GM21717 (cell line): ENCODE measurements at regions not wholly inside any gene's neighbourhood (a gene's known extent, or its start where the extent isn't known, plus 50 kb on each side); places are given as distances from the start of the nearest gene placed in this dataset.

Experiments used
- ATAC-seq: cut with Tn5 transposase; IDR thresholded peaks from one replicate; pipeline ENCODE4 v1.9.1; 2021; ENCODE audit warnings: mild to moderate bottlenecking, moderate library complexity; ENCODE audit not compliant: unreplicated experiment

DNA sequence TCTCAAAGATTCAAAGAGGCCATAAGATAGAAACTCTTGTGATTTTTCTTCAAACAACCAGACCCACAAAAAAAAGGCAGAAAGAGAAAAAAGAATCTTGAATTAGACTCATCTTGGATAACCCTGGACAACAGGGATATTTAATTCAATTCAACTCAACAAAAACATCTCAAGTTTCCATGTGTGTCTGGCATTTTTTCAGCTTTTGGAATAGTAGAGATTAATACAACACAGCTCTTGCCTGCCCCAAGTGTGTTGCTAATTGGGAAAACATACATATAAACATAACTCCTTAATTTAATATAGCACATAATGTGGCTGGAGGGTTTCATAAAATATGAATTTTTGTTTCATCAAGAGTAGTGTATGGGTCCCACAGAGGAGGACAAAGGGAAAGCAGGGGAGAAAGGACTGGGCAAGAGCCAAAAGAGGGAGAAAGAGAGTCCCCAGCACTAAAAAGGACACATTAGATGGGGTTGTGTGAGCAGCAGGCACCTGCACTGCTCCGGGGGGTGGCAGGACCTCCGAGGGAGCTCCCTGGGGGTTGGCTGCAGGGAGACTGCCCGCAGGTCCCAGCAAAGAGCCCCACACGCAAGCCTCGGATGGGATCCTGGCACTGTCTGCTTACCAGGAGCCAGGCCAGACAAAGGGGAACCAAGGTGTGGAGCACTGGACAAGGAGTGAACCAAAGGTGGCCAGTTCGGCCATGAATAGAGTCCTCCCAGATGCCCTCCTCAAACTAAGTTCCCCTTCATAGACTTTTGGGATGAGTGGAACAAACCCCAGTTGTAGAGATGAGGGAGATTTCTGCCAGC, 65.6 kb upstream of the TMEM72 start:
- no peak for ATAC-seq

DNA sequence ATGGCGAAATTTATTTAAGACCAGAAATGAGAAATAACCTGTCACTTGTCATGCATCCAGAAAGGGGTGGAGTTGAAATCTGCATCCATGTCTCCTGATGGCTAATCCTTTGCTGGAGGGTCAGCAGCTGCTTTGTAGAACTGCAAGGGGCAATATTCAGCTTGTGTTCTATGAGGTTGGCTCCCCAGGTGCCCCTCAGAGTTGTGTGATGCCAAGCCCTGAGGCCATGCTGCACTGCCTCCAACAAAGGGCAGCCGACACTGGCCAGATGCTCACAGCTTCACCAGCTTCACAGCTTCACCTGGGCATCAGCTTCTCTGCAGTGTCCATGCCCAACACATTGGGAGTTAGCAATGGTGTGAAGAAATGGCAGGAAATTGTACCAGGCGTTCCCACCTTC, 64.0 kb upstream of the TMEM72 start:
- no peak for ATAC-seq

DNA sequence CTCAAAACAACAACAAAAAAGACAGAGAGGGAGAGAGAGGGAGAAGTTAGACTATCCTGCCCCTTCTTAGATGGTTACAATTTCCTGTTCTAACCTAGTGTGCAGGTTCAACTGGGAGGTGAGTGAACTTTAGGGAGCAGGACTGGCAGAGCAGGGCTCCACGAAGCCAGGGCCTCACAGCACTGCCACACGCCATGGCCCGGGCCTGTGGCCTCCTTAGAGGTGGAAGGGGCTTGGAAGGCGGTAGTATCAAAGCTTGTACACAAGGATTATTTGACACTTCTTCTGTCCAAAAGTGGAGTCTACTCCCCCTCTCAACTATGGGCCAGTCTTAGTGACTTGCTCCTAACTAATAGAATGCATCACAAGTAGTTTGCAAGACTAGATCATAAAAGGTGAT, 62.9 kb upstream of the TMEM72 start:
- ATAC-seq: no peak

DNA sequence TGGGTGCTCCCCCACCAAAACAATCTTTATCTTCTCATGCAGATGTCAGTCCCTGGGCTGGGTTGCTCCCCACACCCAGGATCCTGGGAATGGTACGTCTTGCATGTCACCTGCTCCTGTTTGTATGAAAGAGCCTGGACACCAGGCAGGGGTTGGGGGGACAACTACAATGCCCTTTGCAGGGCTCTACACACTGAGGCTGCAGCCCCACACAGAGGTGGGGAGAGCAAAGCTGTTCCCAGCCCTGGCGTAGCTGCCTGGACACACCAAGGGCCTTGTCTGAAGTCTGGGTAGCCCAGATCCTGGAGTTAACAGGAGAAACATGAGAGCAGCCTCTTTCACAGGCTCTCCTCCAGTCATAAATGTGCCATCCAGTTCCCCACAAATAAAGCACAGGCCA, 61.2 kb upstream of the TMEM72 start:
- ATAC-seq: no peak

DNA sequence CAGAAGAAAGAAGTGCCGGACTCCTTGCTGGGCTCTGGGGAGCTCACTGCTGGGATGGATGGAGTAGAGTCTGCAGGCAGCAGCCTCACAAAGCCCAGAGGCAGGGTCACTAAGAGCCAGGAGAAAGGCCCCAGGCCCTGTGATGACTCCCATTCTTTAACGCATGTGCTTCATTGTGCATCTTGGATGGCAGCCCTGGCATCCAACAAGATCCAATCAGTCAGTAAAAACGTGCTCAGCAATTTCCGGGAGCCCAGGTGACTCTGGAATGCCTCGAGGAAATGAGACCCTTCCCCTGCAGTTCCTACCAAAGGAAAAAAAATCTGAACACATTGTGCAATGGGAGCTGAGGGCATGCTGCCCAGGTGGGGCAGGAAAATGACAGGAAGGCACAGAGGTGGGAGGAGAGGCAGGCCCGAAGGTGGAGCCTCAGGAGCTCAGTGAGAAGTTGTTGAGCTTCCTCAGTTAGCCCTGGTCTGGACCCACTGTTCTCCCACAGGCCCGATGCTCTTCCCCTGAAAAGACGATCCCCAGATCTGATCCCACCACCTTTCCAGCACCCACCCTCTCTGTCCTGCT, 60.7 kb upstream of the TMEM72 start:
- no peak for ATAC-seq

DNA sequence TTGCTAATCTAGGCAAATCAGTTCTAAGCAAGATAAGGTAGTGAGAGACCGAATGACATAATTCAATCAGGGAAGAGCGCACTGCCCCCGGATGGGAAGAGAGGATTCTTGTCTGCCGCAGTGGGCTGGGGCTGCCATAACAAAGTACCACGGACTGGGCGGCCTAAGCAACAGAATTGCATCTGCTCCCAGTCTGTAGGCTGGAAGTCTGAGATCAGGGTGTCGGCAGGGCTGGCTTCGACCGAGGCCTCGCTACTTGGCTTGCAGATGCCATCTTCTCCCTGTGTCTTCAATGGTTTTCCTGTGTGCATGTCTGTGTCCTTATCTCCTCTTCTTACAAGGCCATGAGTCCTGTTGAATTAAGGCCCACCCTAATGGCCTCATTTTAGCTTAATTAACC, 59.7 kb upstream of the TMEM72 start:
- no peak for ATAC-seq

DNA sequence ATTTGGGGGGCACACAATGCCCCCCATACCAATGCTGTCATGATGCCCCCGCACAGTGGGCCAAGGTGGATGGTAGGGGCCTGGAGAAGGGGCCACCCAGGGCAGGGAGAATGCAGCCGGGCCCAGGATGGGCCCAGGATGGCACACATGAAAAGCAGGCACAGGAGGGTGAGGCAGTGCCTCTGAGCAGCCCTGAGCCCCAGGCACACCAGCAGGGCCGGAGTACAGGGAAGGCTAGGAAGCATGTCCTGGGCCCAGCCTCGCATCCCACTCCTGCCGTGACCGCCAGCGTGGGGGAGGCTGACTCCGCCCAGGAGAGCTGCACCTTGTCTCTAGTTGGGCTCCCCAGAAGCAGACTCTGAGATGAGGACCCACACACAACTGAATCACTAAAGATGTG, 59.3 kb upstream of the TMEM72 start:
- ATAC-seq: no peak

DNA sequence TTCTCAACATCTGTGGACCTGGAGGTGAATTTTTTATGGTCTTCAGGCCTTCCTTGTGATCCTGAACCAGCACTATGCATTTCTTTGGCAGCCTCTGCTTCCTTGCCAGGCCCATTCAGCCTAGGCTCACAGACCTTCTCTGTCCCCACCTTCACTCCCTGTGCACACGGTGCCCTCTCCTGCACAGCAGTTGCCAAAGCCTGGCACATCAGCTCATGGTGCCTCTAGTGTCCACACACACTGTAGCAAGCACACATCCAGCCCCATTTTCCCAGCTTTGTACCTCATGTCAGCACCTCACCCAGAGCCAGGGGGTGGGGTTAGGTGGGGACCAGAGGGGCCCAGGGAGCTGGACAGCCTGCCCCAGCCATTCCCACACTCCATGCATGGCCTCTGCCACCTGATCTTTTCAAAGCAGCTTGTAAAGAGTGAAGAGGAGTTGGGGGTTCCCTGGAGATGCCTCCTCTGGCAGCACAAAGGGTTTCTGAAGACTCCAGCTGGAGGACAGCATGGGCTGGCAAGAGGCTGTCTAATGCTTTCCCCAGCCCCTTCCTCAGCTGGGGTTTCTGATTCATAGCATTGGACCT, 57.9 kb upstream of the TMEM72 start:
- no peak for ATAC-seq

DNA sequence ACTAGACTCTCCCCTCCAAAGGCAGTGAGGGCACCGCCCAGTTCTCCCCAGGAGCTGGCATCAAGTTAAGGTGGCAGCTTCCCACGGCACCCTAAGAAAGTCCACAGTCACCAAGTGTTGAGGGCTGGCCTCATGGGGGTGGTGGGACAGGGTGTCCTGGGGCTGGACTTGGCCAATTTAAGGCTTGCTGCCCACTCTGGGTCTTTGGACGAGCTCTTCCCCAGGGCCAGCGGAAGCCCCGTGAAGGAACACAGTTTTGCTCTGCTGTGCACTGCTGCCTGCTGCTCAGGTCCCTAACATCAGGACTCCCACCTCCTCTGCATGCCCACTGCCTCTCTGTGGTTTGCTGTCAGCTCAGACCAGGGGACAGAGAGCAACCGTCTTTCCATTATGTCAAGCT, 57.3 kb upstream of the TMEM72 start:
- no peak for ATAC-seq

DNA sequence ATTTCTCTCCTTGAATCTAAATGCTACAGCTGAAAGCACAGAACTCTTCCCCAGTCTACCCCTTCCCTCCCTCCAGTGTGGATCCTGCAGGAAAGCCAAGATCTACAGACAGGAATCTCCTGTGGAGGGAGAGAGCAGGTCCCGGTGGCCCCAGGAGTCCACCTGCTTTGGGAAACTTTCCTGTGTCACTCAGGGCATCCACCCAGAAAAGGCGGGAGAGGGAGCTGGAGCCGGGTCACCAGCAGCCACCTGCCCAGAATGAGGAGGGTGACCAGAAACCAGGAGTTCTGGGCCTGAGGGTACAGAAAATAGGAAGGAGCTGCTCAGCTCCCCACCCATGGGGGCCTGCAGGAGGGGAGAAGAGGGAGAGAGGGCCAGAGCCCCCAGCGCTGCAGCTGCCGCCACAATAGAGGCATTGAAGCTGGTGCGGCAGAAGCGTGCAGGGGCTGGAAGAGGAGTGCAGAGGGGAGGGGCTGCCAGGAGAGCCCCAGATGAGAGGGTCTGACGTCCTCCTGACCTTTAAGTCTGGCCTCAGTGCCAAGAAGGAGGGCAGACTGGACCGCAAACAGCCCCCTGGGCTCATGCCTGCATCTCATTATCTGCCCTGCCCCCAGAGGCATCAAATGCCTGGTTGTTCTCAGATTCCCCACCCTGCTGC, 56.3 kb upstream of the TMEM72 start:
- no peak for ATAC-seq

DNA sequence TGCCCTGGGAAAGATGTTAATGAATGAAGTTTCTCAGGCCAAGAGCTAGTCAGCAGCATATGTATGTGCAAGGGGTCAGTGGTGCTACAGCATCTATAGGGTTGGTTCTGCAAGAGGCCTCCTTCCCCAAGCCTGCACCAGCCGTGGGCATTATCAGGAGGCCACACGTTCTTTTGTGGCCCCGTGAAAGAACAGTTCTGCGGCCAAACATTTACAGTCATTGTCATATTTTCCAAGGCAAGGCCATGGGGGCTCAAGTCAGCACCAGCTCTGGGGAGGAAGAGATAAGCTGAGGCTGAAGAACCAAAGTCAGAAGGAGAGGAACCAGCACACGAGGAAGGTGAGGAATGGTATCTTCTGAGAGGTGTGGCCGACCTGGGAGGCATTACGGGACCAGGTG, 54.4 kb upstream of the TMEM72 start:
- no peak for ATAC-seq

DNA sequence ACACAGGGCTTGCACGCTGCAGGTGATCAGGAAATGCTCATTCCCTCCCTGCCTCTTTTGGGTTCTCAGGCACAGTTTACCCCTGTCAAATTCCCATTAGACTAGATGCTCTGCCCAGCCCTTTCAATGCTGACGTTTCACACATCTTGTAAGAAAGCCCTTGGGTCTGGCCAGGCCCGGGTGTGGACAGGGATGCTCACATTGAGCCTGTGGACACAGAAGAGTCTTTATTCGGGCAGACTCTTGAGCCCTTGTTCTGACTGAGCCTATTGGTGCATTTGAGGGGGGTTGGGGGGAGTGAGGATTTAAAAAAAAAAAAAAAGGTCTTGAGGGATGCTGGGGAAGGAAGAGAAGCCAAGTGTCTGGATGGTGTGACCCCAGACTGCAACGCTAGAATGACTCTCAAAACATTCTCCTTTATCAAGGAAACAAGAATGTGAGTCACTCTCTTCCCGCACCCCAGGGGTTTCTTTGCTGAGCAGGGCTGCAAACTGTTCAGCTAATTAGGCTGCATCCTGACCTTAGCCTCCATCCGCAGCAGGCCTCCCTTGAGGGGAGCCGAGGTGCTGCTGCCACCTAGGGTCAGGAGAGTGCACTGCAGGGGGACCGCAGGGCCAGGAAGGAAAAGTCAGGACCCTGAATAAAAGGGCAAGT, 53.6 kb upstream of the TMEM72 start:
- ATAC-seq: peak; percentile 65

DNA sequence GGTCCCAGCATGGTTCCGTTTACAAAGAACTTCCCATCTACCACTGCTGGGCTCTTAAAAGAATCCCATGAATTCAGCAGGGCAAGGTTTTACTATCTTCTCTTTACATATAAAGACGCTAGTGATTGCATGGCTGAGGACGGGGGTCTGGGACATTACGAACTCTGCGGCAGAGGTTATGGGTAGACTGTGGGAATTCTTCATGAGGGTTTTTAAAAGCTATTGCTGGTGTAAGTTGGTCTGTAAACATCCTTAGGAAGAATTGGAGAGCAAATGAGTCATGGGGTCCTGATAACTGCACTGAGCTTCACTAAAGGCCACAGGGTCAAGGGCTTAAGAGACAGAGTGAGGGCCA, 53.1 kb upstream of the TMEM72 start:
- no peak for ATAC-seq

DNA sequence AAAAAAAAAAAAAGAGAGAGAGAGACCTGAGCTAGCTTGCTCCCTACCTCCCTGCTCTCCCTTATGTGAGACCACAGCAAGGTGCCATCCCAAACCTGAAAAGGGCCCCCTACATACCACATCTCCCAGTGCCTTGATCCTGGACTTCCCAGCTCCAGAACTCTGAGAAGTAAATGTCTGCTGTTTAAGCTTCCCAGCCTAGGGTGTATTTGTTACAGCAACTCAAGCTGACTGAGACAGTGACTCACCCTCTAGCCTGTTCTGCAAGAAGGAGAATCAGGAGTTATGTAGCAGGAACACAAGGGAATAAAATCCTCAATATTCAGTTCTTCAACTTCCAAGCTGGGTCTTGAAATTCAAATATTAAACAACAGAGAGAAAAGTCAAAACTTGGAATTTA, 52.1 kb upstream of the TMEM72 start:
- no peak for ATAC-seq

DNA sequence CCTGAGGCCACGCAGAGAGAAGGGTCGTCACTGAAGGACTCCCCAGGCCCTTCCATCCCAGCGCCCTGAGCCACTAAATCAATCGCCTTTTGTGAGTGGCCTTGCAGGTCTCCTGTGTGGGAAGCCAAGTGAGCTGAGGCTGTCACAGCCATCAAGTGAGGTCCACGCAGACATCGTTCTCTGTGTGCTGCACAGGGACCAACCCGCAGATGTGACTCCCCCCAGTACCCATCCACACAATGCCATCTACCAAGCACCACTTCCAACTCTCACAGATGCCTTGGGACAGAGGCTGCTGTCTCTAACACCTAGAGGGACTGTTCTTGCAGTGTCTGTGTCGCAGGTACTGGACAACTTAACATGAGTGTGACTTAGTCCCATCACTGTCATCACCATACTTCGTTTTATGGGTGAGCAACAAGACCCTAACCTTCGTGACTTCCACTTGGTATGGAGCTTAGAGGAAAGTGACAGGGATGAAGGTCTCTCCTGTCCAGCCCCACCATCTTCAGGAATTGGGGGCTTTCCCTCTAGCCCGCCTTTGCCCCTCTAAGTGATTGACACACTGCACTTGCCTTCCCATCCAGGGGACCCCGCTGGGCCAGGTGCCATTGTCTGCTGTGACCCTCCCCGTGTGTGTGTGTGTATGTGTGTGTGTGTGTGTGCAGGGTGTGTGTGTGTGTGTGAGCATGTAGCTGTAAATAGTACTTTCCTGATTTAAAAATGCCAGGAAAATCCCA, 51.4 kb upstream of the TMEM72 start:
- no peak for ATAC-seq

DNA sequence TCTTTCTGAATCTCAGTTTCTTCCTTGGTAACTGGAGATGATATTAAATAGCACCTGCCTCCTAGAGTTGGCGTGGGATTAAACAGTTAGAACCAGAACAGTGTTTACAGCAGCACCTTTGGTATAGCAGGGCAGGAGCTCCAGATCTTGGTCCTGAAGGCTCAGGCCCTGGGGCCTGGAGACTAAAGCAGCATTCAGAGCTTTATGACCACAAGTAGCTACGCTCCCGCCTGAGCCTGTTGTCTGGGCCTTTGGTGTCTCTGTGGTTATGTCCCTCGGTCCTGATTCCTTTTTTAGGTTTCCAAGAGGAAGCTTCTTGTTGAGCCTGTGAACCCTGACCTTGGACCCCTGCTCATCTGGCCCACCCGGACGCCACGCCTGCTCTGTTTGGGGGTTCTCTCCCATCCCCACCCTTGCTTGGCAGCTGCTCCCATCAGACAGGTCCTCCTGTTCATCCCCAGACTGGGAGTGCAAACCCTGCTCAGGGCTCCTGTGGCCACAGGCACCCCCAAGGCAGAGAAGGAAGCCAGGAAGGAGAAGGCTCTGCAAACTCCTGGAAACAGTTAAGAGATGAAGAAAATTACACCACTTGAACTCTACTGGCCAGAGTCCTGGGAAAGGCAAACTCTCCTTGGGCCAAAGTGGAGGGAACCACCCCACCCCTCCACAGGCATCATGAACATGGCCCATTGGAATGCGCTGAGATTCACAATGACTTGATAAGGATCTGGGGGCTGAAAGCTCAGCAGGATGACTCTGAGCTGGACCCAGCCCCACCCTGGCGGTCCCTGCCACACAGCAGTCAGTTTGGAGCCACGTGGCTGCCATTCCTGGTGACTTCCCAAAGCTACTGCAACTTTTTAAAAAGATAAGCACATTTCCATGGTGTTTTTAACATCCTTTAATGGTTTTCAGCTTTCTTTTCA, 50.1 kb upstream of the TMEM72 start:
- ATAC-seq: no peak
